ENCODE measurements at regions not wholly inside any gene's neighbourhood (a gene's known extent, or its start where the extent isn't known, plus 50 kb on each side); places are given as distances from the start of the nearest gene placed in this dataset.

GRCh38 chr12:93984005-93984404 is 164.4 kb upstream of the PLXNC1 start:
- no peak for TF ChIP-seq CTCF (IDR thresholded peaks at IDR 0.05)
- no peak for TF ChIP-seq POLR2A (IDR thresholded peaks at IDR 0.05)

Data from Peyer's patch (tissue), 4 donors.